Activated CD8-positive, alpha-beta T cell treated with anti-CD3 and anti-CD28 coated beads for 36 hours (primary cell): ENCODE measurements at regions not wholly inside any gene's neighbourhood (a gene's known extent, or its start where the extent isn't known, plus 50 kb on each side); places are given as distances from the start of the nearest gene placed in this dataset.

Experiments used
- ATAC-seq: fragments of 200-7000 bp; cut with Tn5 transposase; one replicate; pipeline ENCODE4 v1.10.0; 2021; ENCODE audit warnings: mild to moderate bottlenecking, moderate library complexity
- CTCF ChIA-PET: fragments of 350-600 bp; sonication (Branson Sonifier 250); formaldehyde crosslinking; loops from one replicate; lab custom pipeline; 2021; ENCODE audit warnings: antibody characterized with exemption; lab: Charles Lee
- POLR2A ChIA-PET: fragments of 350-600 bp; sonication (Branson Sonifier 250); formaldehyde crosslinking; loops from one replicate; lab custom pipeline; 2021; ENCODE audit warnings: antibody characterized with exemption; lab: Charles Lee
- DNase-seq: peaks from one replicate; pipeline ENCODE4 v3.0.0-alpha.2; 2020
- H3K27ac Mint-ChIP-seq: one replicate; pipeline ENCODE4 v1.8.0; 2021; ENCODE audit warnings: mild to moderate bottlenecking, mixed read lengths
- H3K27me3 Mint-ChIP-seq: one replicate; pipeline ENCODE4 v1.8.0; 2021; ENCODE audit warnings: mixed read lengths
- H3K36me3 Mint-ChIP-seq: one replicate; pipeline ENCODE4 v1.8.0; 2021; ENCODE audit warnings: low read depth, mixed read lengths
- H3K4me1 Mint-ChIP-seq: one replicate; pipeline ENCODE4 v1.8.0; 2021; ENCODE audit warnings: low read depth, mixed read lengths
- H3K4me3 Mint-ChIP-seq: one replicate; pipeline ENCODE4 v1.8.0; 2021; ENCODE audit warnings: mild to moderate bottlenecking, moderate library complexity, mixed read lengths
- H3K9me3 Mint-ChIP-seq: one replicate; pipeline ENCODE4 v1.8.0; 2021; ENCODE audit warnings: mixed read lengths
- CTCF ChIP-seq: fragments of 200-600 bp; IDR thresholded peaks from one replicate; pipeline ENCODE4 v1.8.0; 2022; ENCODE audit warnings: antibody characterized with exemption, mild to moderate bottlenecking
- intact Hi-C: fragments of 100-400 bp; cut with micrococcal nuclease; formaldehyde crosslinking; loops from one replicate; pipeline ENCODE4 v1.10.0; 2022

DNA sequence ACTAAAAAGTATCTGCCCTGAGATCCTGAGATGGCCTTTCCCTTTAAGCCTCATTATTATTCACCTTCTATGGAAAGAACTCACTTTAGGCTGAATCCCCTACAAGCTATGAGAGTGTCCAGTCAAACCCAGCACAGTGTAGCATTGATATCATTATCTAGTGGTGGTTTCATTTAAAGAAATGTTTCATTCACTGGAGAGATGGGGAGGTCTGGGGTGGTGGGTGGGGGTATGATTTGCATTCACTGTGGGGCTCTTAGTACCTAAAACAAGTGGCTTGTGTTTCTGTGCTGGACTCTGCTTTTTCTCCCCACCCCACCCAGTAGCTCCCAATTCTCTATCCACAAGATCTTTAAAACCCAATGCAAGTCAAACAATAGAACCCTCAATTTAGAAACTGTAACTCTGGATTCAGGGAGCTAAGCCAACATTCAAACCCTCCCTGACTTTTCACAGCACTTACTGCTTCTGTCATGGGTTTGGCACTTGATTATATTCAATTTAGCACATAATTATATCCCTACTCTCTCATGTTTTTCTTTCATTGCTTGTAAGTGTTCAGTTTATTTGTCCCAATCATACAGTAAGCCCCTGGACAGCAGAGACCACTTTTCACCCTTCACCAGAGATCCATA is 310.5 kb upstream of the THBS1 start:
- no peak overlapping the region for H3K4me3 Mint-ChIP-seq
- ATAC-seq (no peak), DNase-seq (no peak)
- H3K36me3 Mint-ChIP-seq = no peaks in the 10 kb centered on the region
- peaks cover 3% of the 10 kb centered on the region for H3K27me3 Mint-ChIP-seq
- ChIA-PET POLR2A (no interaction called here), CTCF (no interaction called here)
- no peaks in the 10 kb centered on the region for H3K9me3 Mint-ChIP-seq
- H3K27ac Mint-ChIP-seq = no peak overlapping the region
- H3K4me1 Mint-ChIP-seq = no peaks in the 10 kb centered on the region
- intact Hi-C loops = no loop called here
- no peak for TF ChIP-seq CTCF

- CTCF ChIA-PET = interaction anchor here (1.3 kb wide), 1 partner anchor 90 kb away, joined by 3 read pairs; no protein-coding TSS in a partner anchor
- Mint-ChIP-seq H3K27ac (no peak overlapping the region), H3K9me3 (no peaks in the 10 kb centered on the region), H3K27me3 (peaks cover 3% of the 10 kb centered on the region), H3K36me3 (no peaks in the 10 kb centered on the region), H3K4me3 (no peak overlapping the region), H3K4me1 (no peaks in the 10 kb centered on the region)
- TF ChIP-seq CTCF = no peak
- DNase-seq (no peak), ATAC-seq (no peak)
- POLR2A ChIA-PET = no interaction called here
- intact Hi-C loops = no loop called here
Measured at GRCh38 chr15:39270934-39271333, 309.9 kb upstream of the THBS1 start.

GRCh38 chr15:39272901-39273300 is 308.0 kb upstream of the THBS1 start:
- intact Hi-C loops = no loop called here
- DNase-seq (no peak), ATAC-seq (no peak)
- H3K4me3 Mint-ChIP-seq = no peak overlapping the region
- no peak for TF ChIP-seq CTCF
- no peaks in the 10 kb centered on the region for H3K36me3 Mint-ChIP-seq
- ChIA-PET POLR2A (no interaction called here), CTCF (no interaction called here)
- H3K27ac Mint-ChIP-seq = no peak overlapping the region
- no peaks in the 10 kb centered on the region for H3K4me1 Mint-ChIP-seq
- H3K9me3 Mint-ChIP-seq = no peaks in the 10 kb centered on the region
- peaks cover 1% of the 10 kb centered on the region for H3K27me3 Mint-ChIP-seq

- Mint-ChIP-seq H3K4me3 (no peak overlapping the region), H3K4me1 (no peaks in the 10 kb centered on the region), H3K9me3 (no peaks in the 10 kb centered on the region), H3K36me3 (no peaks in the 10 kb centered on the region), H3K27ac (no peak overlapping the region), H3K27me3 (peaks cover 1% of the 10 kb centered on the region)
- CTCF ChIA-PET = interaction anchor here (1.2 kb wide), 1 partner anchor 9 kb away, joined by 3 read pairs; no protein-coding TSS in a partner anchor
- no peak for TF ChIP-seq CTCF
- intact Hi-C loops = no loop called here
- ATAC-seq = no peak
- POLR2A ChIA-PET = no interaction called here
- no peak for DNase-seq
Measured at GRCh38 chr15:39273717-39274411, 307.0 kb upstream of the THBS1 start.

- Mint-ChIP-seq H3K9me3 (no peaks in the 10 kb centered on the region), H3K36me3 (no peaks in the 10 kb centered on the region), H3K4me1 (no peaks in the 10 kb centered on the region), H3K4me3 (no peak overlapping the region), H3K27me3 (peaks cover 1% of the 10 kb centered on the region), H3K27ac (no peak overlapping the region)
- DNase-seq (no peak), ATAC-seq (no peak)
- ChIA-PET CTCF (interaction anchor here (1.1 to 1.2 kb wide), 2 partner anchors 10 to 99 kb away, joined by 3 read pairs; no protein-coding TSS in a partner anchor), POLR2A (no interaction called here)
- TF ChIP-seq CTCF = no peak
- intact Hi-C loops = no loop called here
Measured at GRCh38 chr15:39275066-39275465, 305.8 kb upstream of the THBS1 start.
